ENCODE measurements at regions not wholly inside any gene's neighbourhood (a gene's known extent, or its start where the extent isn't known, plus 50 kb on each side); places are given as distances from the start of the nearest gene placed in this dataset.

GRCh38 chr3:124358156-124358555 lies 366.2 kb upstream of the ROPN1 start:
- Histone ChIP-seq H3K4me2 (no peak overlapping the region), H3F3A (ENCODE audit: insufficient read depth, low read depth) (no peaks in the 10 kb centered on the region), H4K20me1 (ENCODE audit: insufficient read depth) (no peaks in the 10 kb centered on the region), H3K27me3 (ENCODE audit: insufficient read depth, low read depth) (peaks cover 23% of the 10 kb centered on the region), H3K9me2 (ENCODE audit: insufficient read depth) (no peaks in the 10 kb centered on the region), H3K4me1 (replicated peaks; ENCODE audit: insufficient read depth) (no peaks in the 10 kb centered on the region), H2AFZ (no peak overlapping the region), H3K36me3 (ENCODE audit: low read depth) (no peaks in the 10 kb centered on the region), H3K9me3 (ENCODE audit: insufficient read depth, low read depth) (no peaks in the 10 kb centered on the region), H3K79me2 (ENCODE audit: low read depth) (no peaks in the 10 kb centered on the region), H3K4me3 (no peak overlapping the region), H3K27ac (no peak overlapping the region)
- intact Hi-C loops (cut with micrococcal nuclease; ENCODE audit: unreplicated experiment): no loop called here
- ChIA-PET POLR2A (ENCODE audit: unreplicated experiment) (no interaction called here), CTCF (no interaction called here)
- DNase-seq: no peak
- TF ChIP-seq EZH2 (IDR thresholded peaks at IDR 0.05; ENCODE audit: low read depth) (no peak), CTCF (conservative IDR thresholded peaks at IDR 0.05) (no peak)
- no TSS peak for BruUV-seq (replicated peaks)

DNA sequence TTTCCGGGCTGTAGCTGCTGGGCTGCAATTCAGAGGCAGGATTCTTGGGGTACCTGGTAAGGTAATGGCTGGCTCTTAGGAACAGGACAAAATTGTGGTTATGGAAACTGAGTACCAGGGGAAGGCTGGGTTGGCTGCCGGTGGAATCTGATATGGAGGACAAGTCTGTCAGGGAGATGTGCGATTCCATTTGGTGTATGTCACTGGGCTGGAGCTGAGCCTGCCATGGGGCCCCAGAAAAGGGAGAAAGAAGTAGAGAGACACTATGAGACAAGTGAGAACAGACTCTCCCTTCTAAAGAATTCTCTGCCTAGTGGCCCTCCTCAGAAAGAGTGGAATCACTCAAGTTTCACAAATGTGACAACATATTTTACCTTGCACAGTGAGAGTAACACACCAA lies 368.2 kb upstream of the ROPN1 start:
- intact Hi-C loops (cut with micrococcal nuclease; ENCODE audit: unreplicated experiment): no loop called here
- no peaks in the 10 kb centered on the region for H4K20me1 ChIP-seq (ENCODE audit: insufficient read depth)
- H3K4me3 ChIP-seq: no peak overlapping the region
- TF ChIP-seq CTCF (conservative IDR thresholded peaks at IDR 0.05) (no peak), EZH2 (IDR thresholded peaks at IDR 0.05; ENCODE audit: low read depth) (no peak)
- no peaks in the 10 kb centered on the region for H3K79me2 ChIP-seq (ENCODE audit: low read depth)
- H3K27ac ChIP-seq: no peak overlapping the region
- no peaks in the 10 kb centered on the region for H3K4me1 ChIP-seq (replicated peaks; ENCODE audit: insufficient read depth)
- no peaks in the 10 kb centered on the region for H3K9me2 ChIP-seq (ENCODE audit: insufficient read depth)
- no peak for DNase-seq
- ChIA-PET CTCF (no interaction called here), POLR2A (ENCODE audit: unreplicated experiment) (no interaction called here)
- no peaks in the 10 kb centered on the region for H3F3A ChIP-seq (ENCODE audit: insufficient read depth, low read depth)
- BruUV-seq (replicated peaks): no TSS peak
- peaks cover 13% of the 10 kb centered on the region for H3K27me3 ChIP-seq (ENCODE audit: insufficient read depth, low read depth)
- no peak overlapping the region for H3K4me2 ChIP-seq
- no peaks in the 10 kb centered on the region for H3K36me3 ChIP-seq (ENCODE audit: low read depth)
- no peaks in the 10 kb centered on the region for H3K9me3 ChIP-seq (ENCODE audit: insufficient read depth, low read depth)
- no peak overlapping the region for H2AFZ ChIP-seq

GRCh38 chr3:124360563-124360962 lies 368.6 kb upstream of the ROPN1 start:
- CTCF ChIA-PET: no interaction called here
- no peak overlapping the region for H3K4me2 ChIP-seq
- H2AFZ ChIP-seq: no peak overlapping the region
- H3K27ac ChIP-seq: no peak overlapping the region
- H3K27me3 ChIP-seq (ENCODE audit: insufficient read depth, low read depth): peaks cover 13% of the 10 kb centered on the region
- no peaks in the 10 kb centered on the region for H3K9me2 ChIP-seq (ENCODE audit: insufficient read depth)
- H3F3A ChIP-seq (ENCODE audit: insufficient read depth, low read depth): no peaks in the 10 kb centered on the region
- POLR2A ChIA-PET (ENCODE audit: unreplicated experiment): no interaction called here
- no peaks in the 10 kb centered on the region for H3K79me2 ChIP-seq (ENCODE audit: low read depth)
- no peaks in the 10 kb centered on the region for H3K9me3 ChIP-seq (ENCODE audit: insufficient read depth, low read depth)
- H4K20me1 ChIP-seq (ENCODE audit: insufficient read depth): no peaks in the 10 kb centered on the region
- H3K4me3 ChIP-seq: no peak overlapping the region
- H3K36me3 ChIP-seq (ENCODE audit: low read depth): no peaks in the 10 kb centered on the region
- TF ChIP-seq CTCF (conservative IDR thresholded peaks at IDR 0.05): no peak
- no peak for TF ChIP-seq EZH2 (IDR thresholded peaks at IDR 0.05; ENCODE audit: low read depth)
- intact Hi-C loops (cut with micrococcal nuclease; ENCODE audit: unreplicated experiment): no loop called here
- BruUV-seq (replicated peaks): no TSS peak
- no peak for DNase-seq
- no peaks in the 10 kb centered on the region for H3K4me1 ChIP-seq (replicated peaks; ENCODE audit: insufficient read depth)
